GM11168 (cell line): ENCODE measurements at regions not wholly inside any gene's neighbourhood (a gene's known extent, or its start where the extent isn't known, plus 50 kb on each side); places are given as distances from the start of the nearest gene placed in this dataset.
"Not testable (repeated sequence)": the region's sequence is repeated elsewhere in the genome, so short reads cannot be mapped to it uniquely, and the experiment has no call there.

ENCODE experiments used
- in situ Hi-C: fragments of 300-500 bp; cut with MboI; formaldehyde crosslinking; loops from one replicate; pipeline ENCODE4 v1.12.0; 2022; ENCODE audit warnings: low sequenced_read_pairs; ENCODE audit not compliant: unreplicated experiment

DNA sequence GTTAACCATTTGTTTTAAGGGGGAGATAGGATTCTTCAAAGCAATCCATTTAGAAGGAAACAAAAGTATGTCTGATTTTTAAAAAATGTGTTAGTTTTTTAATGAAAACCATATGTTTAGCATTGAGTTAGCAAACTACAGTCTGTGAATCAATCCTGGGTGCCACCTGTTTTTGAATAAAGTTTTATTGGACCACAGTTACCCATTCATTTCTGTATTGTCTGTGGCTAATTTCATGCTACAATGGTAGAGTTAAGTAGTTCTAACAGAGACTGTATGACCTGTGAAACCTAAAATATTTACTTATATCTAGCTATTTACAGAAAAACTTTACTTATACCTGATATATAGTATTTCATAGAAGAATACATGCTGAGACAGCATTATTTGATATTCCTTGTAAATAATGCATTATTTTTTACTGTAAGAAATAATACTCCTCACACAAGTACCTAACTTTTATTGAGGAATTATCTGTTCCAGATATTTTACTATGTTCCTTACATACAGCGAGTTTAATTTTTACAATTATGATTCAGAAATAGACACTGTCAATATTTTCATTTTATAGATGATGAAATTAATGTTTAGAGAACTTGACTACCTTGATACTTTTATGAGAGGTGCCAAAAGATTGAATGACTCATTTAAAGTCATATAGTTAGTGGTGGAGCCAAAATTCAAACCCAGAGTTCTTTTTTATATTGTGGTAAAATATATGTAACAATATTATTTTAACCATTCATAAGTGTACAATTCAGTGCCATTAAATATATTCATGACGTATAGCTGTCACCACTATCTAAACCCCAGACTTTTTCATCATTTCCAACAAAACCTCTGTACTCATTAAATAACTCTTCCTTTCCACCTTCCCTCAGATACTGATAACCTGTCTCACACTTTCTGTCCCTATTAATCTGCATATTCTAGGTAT lies 122.0 kb downstream of the GLUD2 start:
- in situ Hi-C loops, result no loop called here

DNA sequence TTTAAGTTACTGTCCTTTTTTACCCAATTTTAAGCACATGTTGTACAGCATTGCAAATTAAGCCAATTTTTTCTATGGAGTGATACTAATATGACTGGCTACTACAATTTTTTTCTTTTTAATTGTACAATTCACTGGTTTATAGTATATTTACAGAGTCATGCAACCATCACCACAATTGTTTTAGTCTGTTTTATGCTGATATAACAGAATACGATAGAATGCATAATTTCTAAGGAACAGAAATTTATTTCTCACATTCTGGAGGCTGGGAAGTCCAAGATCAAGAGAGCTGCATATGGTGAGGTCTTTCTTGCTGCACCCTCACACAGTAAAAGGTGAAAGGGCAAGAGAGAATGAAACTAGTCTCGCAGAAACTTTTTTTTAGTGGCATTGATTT lies 125.3 kb downstream of the GLUD2 start:
- in situ Hi-C loops, result no loop called here

DNA sequence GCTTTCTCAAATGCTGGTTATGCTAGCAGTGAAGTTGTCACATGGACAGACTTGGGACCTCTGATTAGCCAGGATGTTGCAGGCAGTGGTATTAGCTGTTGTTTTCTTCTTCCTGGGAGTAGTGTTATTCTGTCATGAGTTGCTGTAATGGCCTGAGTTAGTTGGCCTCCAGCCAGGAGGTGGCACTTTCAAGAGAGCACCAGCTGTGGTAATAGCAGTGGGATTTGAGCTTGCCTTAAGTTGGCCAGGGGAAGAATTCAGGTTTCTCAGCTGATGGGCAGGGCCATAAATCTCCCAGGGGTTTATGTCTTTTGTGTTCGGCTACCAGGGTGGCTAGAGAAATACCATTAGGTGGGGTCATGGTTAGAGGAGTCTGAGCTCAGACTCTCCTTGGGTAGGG lies 132.6 kb downstream of the GLUD2 start:
- in situ Hi-C loops, result no loop called here

DNA sequence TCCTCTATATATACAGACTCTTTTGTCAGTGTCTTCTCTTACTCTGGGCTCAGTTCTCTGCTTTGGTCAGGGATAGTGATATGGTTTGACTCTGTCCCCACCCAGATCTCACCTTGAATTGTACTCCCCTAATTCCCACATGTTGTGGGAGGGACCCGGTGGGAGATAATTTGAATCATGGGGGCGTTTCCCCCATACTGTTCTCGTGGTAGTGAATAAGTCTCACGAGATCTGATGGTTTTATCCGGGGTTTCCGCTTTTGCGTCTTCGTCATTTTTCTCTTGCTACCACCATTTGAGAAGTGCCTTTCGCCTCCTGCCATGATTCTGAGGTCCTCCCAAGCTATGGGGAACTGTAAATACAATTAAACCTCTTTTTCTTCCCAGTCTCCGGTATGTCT lies 144.4 kb downstream of the GLUD2 start:
- in situ Hi-C loops, result no loop called here

DNA sequence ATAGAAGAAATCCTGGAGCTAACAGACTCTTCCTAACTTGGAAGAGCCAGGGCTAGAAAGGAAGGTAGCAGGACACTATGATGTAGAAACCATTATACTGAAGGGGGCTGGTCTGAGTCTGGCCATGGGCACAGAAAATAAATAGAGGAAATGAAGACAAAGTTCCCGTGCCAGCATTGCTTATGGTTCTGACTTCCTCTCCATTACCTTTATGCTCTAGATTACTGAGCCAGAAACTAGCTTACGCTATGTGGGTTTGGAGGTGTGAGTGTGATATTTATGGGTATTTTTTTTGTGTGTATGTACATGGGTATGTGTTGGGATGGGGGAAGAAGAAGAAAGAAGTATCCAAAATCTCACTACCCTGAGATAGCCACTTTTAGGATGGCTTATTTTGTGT lies 148.3 kb downstream of the GLUD2 start:
- in situ Hi-C loops, result no loop called here

DNA sequence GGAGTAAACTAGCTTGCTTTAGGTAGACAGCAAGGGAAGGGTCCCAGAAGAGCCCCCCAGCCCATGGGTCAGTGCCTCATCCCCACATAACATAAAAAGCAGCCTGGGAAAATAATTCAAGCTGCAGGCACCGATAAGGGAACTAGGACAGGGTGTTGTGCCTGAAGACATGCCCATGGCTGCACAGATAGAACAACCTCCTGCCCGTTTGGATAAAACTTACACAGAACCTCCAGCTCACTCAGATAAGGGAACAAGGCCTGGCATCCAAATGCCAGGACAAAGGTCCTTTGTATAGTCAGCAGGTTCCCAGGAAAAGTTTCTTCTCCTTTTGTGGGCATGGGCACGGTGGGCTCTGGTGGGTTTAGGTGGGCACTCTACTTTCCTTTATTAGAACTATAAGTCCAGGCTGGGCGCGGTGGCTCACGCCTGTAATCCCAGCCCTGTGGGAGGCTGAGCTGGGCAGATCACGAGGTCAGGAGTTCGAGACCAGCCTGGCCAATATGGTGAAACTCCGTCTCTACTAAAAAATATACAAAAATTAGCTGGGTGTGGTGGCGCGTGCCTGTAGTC lies 149.5 kb downstream of the GLUD2 start:
- in situ Hi-C loops, result not testable (repeated sequence)

DNA sequence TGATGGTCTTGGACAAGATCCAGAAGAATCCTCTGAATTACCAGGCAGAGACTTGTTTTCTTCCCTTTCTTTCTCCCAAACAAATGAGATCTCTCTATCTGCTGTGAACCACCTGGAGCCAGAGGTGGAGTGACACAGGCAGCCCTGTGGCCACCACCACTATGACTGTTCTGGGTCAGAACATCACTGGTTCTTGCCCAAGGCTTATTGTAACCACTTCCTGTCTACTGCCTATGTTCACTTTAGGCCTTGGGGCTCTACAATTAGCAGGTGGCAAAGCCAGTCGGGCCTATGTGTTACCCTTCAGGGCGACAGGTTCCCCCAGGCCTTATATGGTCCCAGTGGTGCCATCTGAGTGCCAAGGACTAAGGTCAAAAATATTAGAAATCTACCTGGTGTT lies 161.2 kb downstream of the GLUD2 start:
- in situ Hi-C loops, result no loop called here

DNA sequence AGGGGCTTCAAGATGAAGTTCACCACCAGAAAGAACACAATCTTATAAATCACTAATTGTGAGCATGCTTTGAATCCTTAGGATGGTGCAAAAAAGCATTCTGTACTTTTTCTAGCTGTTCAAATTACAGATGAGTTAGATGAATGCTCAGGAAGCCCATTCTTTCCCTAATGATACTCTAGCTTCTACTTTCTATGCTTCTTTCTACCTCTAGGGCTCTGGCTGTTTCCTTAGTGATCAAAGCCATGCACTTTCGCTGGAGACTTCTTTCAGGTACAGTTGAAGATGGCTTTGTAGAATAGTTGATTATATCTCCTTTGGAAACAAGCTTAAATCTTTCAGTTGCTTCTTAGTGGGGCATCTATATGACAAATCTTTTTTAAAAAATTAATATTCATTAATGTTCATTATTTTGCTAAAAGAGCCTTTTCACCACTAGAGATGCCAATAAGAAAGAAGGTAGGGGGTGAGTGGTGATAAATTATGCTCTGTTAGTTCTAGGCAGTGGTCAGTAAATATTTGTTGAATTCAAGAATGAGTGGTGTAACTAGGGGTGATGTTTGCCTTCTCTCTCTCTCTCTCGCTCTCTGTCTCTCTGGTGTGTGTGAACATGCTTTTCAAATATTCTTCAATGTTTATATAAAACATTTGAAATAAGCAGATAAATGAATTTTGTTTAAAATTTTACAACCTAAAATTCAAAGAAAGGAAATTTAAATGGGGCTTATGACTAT lies 169.4 kb downstream of the GLUD2 start:
- in situ Hi-C loops, result no loop called here

DNA sequence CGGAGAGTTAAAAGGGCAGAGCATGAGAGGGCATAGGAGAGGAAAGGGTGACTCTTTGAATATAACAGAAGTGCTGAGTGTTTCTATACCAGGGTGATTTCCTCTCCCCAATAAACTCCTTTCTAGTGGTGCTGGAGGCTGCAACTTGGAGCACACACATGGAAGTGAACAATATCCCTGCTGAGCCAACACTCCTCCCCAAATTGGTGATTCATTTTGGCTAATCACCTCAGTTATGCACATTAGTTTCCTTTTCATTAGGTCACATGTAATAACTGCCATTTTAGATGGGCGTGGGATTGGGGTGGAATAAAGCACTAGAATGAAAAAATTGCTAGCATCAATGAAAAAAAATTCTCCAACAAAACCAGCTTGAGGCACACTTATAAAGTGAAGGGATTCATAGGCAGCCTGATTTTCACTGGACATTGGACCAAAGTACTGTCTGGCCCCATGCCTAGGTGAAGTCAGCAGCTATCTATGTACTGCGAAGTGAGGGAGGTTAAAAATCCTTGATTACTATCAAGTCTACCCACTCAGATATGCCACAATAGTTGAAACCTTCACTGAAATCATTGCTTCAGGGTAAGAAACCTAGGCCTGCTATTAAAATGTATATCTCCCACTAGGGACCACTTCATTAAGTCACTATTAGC lies 174.0 kb downstream of the GLUD2 start:
- in situ Hi-C loops, result no loop called here

DNA sequence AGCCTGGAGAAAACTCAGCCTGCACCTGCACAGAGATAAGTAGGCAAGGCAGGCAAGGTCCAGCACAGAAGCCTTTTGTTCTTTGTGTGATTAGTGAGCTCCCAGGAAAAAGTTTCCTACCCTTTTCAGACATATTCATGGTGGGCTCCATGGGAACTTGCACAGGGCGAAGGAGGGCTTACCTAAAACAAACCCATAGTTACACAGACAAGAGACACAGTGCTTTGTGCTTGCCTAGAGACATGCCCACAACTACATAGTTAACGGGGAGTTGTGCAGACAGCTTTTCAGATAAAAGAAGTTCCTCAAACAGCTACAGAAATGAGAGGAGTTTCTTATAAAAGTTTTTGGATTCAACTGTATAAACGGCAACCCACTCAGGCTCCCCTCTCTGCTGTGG lies 180.5 kb downstream of the GLUD2 start:
- in situ Hi-C loops, result no loop called here

DNA sequence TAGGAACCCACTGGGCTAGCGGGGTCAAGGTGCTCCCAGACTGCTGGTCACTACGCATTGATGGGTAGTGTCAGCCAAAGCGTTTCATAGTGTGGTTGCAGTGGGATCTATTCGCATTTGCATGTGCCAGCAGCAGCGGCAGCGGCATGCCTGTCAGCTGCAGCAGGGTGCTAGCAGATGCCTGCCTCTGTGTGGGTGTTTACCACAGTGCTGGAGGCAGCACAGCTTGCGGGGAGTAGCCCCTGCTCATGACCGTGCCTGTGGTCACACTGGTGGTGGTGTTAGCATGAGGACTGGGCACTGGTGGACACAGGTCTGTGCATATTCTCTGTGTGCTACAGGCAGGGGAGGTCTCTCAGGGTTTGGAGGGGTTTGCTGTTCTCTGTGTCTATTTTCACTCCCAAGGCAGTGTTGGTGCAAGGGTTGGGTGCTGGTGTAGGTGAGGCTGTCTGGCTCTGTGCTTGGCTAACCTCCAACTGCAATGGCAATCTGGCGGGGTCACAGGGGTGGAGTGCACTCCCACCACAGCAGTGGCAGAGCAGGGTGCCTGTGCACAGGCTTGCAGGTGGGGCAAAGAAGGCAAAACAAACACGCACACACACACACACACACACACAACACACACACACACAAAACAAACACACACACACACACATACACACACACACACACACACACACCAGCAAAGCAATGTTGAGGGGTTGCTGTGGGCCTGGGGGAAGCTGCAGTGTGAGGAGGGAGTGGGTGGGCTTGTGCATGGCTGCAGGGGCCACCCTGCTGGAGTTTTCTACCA lies 184.4 kb downstream of the GLUD2 start:
- in situ Hi-C loops, result no loop called here

DNA sequence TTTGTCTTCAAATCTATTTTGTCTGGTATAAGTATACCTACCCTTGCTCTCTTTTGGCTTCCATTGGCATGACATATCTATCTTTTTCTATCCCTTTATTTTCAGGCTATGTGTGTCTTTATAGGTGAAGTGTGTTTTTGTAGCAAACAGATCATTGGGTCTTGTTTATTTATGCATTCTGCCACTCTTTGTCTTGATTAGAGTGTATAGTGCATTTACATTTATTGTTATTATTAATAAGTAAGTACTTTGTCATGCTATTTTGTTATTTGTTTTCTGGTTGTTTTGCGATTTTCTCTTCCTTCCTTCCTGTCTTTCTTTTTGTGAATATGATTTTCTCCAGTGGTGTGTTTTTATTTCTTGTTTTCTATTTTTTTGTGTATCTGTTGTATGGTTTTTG lies 188.6 kb downstream of the GLUD2 start:
- in situ Hi-C loops, result no loop called here

DNA sequence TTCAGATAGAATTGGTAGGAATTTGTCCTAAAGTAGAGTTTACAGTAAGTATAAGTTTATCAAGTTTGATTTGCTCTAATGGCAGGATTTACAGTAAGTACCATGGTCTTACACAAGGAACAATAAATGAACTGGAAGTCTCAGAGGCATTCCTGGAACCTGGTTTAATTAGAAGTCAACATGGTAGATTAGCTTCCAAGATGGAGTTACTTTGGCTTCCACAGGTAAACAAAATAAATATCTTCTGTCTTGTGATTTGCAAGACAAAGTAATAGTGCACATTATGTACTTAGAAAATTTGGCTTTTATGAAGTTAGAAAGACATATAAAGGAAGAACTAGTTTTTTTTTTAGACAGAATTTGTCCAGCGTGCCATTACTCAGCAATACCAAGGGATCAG lies 190.7 kb downstream of the GLUD2 start:
- in situ Hi-C loops, result no loop called here

DNA sequence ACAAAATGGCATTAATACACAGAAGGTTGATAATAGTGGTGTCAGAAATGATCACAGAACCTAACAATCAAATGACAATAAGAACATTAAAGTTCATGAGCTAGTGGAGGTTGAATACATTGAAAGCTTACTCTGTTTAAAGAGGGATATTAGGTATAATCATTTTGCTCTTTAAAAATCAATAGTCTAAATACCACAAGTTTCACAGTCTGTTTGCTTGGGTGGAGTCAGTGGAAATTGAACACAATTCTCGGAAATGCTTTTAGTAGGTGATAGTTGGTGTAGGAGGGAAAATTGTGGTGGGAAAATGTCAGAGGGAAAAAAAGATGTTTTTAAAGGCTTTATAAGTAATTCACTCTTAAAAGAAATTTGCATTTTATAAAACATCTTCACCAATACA lies 197.1 kb downstream of the GLUD2 start:
- in situ Hi-C loops, result no loop called here

DNA sequence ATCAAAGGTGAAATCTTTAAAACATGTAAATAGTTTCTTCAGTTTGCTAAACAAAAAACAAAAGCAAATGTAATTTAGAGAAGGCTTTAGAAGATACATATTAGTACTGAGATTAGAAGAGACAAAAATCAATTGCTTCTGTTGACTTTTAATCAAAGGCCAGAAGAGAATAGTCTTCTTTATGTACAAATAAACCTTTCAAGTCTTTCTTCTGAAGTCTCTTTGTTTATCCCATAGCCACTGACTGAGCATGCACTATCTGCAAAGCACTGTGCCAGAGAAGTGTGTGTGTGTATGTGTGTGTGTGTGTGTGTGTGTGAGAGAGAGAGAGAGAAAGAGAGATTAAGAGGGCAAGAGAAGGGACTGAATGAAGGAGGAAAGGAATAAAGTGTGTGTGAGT lies 198.4 kb downstream of the GLUD2 start:
- in situ Hi-C loops, result no loop called here

DNA sequence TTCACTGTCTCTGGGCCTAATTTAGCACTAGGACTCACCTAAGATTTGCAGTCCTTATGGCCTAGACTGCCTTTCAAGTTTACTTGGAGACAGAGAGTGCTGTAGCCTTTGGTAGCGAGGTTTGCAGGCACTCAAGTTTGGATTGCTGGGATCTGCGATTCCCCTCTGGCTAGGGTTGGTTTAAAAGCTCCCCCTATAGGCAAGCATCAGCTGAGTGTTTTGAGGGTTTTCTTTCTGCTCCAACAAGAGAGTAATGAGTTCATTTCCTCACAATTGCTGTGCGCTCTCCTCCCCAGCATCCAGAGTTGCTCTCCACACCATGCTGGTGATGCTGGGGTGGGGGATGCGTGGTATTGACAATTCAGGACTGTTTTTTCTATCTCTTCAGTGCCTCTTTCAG lies 206.9 kb downstream of the GLUD2 start:
- in situ Hi-C loops, result no loop called here

DNA sequence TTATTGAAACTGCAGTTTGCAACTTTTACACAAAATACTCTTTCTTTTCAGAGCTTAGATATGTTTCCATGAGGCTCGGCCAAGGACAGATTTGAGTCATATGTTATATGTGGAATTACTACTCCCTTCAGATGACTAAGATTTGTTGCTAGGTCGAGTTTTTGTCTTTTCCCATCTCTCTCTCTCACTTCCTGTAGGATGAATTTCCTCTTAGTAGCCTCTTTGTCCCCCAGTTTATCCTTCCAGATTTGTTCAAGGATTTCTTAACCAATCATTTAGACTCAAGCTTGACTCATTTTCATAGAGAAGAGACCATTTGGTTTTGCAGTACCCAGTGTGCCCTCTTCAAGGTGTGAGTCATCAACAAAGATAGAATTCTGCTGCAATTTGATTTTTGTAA lies 209.2 kb downstream of the GLUD2 start:
- in situ Hi-C loops, result no loop called here

DNA sequence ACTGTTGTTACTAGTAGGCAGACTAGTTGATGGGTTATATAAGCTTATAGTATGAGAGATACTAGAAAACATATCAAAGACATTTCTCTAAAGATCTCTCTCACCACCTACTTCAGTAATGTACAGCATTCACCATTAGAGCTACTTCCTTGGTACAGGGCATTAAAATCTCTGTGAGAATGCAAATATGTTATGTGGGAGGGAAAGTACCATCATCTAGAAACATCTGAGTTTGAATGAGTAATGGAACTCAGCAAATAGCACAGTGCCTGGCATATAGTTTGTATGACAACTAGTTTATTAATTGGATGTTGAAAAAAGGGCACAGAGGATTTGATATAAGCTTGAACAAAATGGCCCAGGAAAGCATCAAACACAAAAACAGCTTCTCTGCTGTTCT lies 211.1 kb downstream of the GLUD2 start:
- in situ Hi-C loops, result no loop called here

DNA sequence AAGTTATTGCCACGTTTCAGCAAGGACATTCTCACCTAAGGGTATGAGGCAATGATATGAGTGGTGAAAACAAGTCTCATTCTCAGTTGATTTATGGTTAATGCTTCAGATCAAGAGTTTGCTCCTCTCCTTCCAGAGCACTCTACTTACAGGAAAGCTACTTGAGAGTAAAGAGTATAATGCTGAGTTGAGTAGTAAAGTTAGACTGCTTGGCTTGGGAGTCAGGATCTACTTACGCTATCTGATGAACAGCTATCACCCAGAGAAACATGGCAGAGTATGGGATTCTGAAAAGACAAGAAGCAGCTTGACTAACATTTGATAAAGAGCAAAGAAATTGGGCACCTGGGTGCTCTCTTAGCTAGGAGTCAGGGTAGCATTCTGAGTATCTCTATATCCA lies 211.8 kb downstream of the GLUD2 start:
- in situ Hi-C loops, result no loop called here

DNA sequence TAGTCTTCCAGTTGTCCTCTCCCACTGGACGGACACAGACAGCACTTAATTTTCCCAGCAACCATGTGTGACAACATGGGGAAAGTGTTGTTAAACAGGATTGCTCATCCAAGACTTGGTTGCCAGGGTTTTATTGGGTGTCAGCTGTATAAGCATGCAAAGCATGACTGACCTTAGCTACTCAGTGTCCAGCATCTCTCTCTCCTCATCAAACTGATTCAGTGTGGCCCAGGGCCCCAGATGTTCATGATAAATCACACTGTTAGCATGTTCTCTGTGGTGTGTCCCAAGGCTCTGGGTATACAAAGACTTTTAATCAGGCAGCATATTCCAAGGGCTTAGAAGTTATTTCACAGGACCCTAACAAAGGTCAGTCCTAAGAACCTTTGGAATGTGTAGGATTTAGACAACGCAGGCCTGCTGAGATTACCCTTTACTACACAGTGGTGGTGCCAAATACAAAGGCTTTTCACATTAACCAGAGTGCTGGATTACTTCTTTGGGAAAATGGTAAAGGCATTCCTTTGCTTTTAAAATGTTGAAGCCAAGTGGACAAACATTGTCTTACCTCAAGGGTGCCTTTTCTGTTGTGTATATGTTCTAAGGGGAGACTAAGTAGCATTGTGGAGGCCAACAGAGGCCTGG lies 213.3 kb downstream of the GLUD2 start:
- in situ Hi-C loops, result no loop called here
